NCI-H82 (cell line): ENCODE measurements at regions not wholly inside any gene's neighbourhood (a gene's known extent, or its start where the extent isn't known, plus 50 kb on each side); places are given as distances from the start of the nearest gene placed in this dataset.

ENCODE experiments used
- DNase-seq: peaks from one replicate; lab custom pipeline; 2025; lab: John Stamatoyannopoulos, UW

- no peak for DNase-seq
Measured at GRCh38 chr6:23311211-23311610, 741.8 kb downstream of the HDGFL1 start.

GRCh38 chr6:23316131-23316530 lies 746.8 kb downstream of the HDGFL1 start:
- DNase-seq, result no peak

- DNase-seq, result no peak
Measured at GRCh38 chr6:23316931-23317330, 747.6 kb downstream of the HDGFL1 start.

- DNase-seq, result no peak
Measured at GRCh38 chr6:23319582-23319981, 750.2 kb downstream of the HDGFL1 start.

- no peak for DNase-seq
Measured at GRCh38 chr6:23320471-23321015, 751.2 kb downstream of the HDGFL1 start.

- no peak for DNase-seq
Measured at GRCh38 chr6:23323897-23324296, 754.5 kb downstream of the HDGFL1 start.

- DNase-seq, result no peak
Measured at GRCh38 chr6:23325065-23325464, 755.7 kb downstream of the HDGFL1 start.

GRCh38 chr6:23327621-23328020 lies 758.3 kb downstream of the HDGFL1 start:
- DNase-seq, result no peak

- no peak for DNase-seq
Measured at GRCh38 chr6:23329086-23329485, 759.7 kb downstream of the HDGFL1 start.

- no peak for DNase-seq
Measured at GRCh38 chr6:23330632-23331031, 761.3 kb downstream of the HDGFL1 start.

GRCh38 chr6:23334360-23334759 lies 765.0 kb downstream of the HDGFL1 start:
- DNase-seq, result no peak

GRCh38 chr6:23335894-23336293 lies 766.5 kb downstream of the HDGFL1 start:
- no peak for DNase-seq

GRCh38 chr6:23339268-23339667 lies 769.9 kb downstream of the HDGFL1 start:
- no peak for DNase-seq

- peak; percentile 3 for DNase-seq
Measured at GRCh38 chr6:23340271-23340670, 770.9 kb downstream of the HDGFL1 start.

- DNase-seq, result no peak
Measured at GRCh38 chr6:23343610-23344306, 774.4 kb downstream of the HDGFL1 start.

GRCh38 chr6:23348185-23348584 lies 777.8 kb upstream of the NRSN1 start:
- DNase-seq, result no peak

- DNase-seq, result peak; percentile 88
Measured at GRCh38 chr6:23349521-23350147, 776.4 kb upstream of the NRSN1 start.

- no peak for DNase-seq
Measured at GRCh38 chr6:23350752-23351453, 775.1 kb upstream of the NRSN1 start.

GRCh38 chr6:23354004-23354403 lies 772.0 kb upstream of the NRSN1 start:
- no peak for DNase-seq

GRCh38 chr6:23357185-23357766 lies 768.7 kb upstream of the NRSN1 start:
- DNase-seq, result no peak

- no peak for DNase-seq
Measured at GRCh38 chr6:23365732-23366131, 760.3 kb upstream of the NRSN1 start.

- no peak for DNase-seq
Measured at GRCh38 chr6:23367311-23367710, 758.7 kb upstream of the NRSN1 start.

- no peak for DNase-seq
Measured at GRCh38 chr6:23368557-23368956, 757.5 kb upstream of the NRSN1 start.
